SHP77 treated with DMSO at 0.1 percent for 48 hours (cell line): ENCODE measurements at regions not wholly inside any gene's neighbourhood (a gene's known extent, or its start where the extent isn't known, plus 50 kb on each side); places are given as distances from the start of the nearest gene placed in this dataset.

Experiments
- DNase-seq: peaks from one replicate; lab custom pipeline; 2025; lab: John Stamatoyannopoulos, UW

DNA sequence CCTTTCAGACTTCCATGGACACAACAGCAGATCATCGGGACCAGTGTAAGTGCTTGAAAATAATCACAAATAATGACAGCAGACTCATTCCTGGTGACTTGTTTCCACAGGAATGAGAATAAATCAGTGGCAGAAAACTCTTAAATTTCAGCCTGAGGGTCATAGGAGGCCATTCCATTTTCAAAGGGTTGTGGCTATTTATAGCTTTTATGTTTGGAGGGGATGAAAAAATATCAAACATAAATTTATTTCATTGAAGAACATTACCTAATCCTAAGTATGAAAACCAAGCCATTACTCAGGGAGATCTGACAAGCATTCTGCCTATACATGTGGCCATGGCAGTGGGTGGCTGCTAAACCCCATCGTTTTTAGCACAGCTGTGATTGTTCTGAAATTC, 173.6 kb upstream of the CNR1 start:
- no peak for DNase-seq

DNA sequence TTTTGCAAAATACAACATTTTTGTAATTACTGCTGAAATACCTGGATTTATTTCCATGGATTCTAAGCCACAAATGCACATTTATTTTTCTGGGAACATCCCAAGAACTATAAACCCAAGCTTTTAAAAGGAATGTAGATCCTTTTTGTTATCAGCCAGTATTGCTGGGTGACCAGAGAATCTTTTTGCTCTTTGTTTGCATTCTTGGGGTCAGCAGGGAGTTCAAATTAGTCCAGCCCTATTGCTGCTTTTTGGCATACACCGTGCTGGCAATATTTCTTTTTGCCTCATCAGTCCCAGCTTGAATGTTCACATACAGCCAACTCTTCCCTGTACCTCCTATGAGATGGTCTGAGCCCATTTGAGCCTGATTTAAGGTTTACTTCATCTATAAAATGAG, 155.2 kb upstream of the CNR1 start:
- no peak for DNase-seq

DNA sequence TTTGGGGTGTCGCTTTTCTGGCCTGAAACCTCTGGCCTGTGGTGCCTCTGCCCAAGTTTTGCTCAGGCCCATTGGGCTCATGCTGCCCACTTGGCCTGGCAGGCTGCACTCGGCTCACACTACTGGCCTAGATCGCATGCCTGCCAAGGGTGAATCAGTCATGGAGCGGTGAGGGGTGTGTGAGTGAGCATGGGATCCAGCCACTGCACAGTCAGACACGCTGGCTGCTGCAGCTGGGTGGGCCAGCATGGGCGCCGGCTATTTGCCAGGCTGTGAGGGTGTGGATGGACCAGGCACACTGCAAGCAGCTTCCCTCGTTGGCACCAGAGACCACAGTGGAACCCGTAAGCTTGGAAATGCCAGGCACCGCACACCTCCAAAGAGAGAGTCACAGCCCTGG, 145.4 kb upstream of the CNR1 start:
- no peak for DNase-seq

DNA sequence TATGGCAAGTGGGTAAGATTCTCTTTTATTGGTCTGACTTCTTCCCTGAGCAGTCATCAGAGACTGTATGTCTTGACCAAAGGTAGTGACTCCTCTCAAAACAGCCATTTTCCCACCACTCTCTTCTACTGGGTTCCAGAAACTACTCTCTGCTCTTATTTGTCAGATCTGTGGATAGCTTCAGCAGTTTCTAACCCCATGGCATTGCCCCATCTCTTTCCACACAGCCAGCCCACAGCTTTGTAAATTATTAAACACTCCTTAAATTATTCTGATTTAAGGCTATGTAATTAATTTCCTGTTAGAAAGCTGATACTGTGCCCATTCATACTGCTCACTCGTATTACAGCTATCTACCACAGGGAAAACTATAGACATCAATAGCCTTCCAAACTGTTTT, 138.4 kb upstream of the CNR1 start:
- DNase-seq: no peak

DNA sequence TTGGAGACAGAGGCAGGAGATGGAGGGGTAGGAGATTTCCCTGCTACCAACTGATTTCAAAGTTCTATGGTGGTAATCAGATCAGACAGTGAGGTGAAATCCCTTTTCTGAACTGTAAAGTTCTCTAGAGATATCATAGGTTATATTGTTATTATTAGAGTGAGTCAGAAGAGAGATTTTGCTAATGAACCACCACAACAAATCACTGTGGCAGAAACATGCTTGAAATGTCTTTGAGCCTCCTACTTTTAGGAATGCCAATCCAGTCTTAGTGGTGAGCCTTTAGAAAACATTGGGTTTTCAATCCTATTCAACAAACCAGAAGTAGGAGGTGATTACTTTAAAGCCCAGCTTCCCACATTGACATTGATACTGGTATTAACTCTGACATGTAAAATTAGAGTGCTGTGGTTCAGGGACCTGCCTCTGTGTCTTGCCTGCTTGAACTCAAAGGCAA, 136.7 kb upstream of the CNR1 start:
- DNase-seq: no peak

- no peak for DNase-seq
Observed at GRCh38 chr6:88301888-88302768, 136.0 kb upstream of the CNR1 start.

- no peak for DNase-seq
Observed at GRCh38 chr6:88301256-88301655, 135.1 kb upstream of the CNR1 start.

DNA sequence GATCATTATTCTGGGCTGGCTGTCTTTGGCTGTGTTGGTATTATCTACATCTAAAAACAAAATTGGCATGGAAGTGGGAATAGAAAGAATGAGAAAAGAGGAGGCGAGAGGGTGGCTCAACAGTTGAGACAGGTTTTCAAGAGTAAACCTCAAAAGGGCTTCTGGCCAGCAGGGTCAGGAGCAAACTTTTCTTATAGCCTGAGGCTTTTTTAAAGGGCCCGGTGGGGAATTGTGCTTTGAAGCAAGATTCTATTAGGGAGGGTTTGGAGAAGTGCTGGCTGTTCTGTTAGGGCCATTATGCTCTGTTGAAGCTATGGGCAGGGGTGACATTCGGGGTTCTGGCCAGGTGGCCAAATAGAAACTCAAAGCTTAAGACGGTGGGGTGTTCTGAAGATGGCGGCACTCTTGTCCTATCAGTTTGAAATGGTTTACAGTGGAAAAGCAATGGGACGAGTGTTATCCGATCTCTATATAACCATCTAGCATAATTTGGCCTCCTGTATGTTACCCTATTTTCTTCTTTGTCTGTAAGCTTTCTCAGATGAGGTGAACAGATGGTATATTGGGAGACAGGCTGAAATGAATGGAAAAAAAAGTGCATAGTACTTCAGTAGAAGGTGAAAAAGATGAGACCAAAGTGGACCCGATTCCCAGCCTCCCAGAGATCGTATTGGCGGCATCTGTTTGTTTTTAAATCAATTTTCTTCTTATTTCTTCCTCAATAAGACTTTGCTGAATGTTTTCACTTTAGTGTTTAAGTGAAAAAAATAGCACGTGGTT, 132.1 kb upstream of the CNR1 start:
- DNase-seq: no peak

GRCh38 chr6:88296694-88297093, 130.5 kb upstream of the CNR1 start:
- no peak for DNase-seq

DNA sequence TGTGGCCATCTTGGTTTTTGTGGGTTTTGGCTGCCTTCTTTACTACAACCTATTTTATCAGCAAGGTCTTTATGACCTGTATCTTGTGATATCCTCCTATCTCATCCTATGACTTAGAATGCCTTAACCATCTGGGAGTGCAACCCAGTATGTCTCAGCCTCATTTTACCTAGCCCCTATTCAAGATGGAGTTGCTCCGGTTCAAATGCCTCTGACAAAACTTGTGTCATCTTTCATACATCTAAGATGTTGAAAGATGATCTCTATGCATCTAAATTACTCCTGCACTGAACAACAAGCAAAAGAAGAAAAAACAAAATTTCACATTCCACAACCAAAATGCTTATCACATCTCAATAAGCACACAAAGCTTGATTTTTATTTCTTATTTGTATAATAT, 129.5 kb upstream of the CNR1 start:
- DNase-seq: no peak

GRCh38 chr6:88294702-88295101, 128.6 kb upstream of the CNR1 start:
- DNase-seq: no peak

DNA sequence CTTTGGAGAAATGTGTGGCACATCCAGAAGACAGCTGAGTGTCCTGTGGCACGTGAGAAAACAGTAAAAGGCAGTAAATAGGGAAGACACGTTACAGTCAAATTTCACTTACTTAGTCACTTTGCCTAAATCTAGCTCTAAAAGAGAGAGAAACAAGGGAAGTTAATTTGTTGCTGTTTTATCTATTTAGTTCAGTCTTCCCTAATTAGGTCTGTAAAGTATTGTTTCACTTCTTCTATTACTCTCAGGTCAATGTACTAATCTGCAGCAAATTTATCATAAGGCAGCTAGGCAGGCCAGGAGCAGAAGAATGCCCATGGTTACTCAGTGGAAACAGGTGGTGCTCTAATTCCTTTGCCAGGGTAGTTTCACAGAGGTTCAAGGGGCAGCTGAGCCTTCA, 124.3 kb upstream of the CNR1 start:
- DNase-seq: no peak

DNA sequence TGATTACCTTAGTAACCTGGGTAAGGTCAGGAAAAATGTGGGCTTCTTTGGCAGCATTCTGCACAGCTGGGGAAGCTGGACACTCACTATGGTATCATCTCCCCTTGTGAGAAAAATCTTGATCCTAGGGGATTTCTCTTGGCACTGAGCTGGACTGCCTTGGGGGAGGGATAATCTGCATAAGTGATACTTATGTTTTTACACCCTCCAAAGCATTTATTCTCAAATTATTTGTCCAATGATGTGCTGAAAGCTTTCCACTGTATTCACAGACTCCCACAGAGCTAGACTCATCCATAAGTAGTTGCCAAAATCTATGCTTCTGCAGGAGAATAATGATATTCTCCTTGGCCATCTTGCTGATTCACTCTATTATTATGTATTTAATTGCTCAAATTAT, 121.5 kb upstream of the CNR1 start:
- DNase-seq: no peak

- no peak for DNase-seq
Observed at GRCh38 chr6:88276331-88276730, 110.2 kb upstream of the CNR1 start.

DNA sequence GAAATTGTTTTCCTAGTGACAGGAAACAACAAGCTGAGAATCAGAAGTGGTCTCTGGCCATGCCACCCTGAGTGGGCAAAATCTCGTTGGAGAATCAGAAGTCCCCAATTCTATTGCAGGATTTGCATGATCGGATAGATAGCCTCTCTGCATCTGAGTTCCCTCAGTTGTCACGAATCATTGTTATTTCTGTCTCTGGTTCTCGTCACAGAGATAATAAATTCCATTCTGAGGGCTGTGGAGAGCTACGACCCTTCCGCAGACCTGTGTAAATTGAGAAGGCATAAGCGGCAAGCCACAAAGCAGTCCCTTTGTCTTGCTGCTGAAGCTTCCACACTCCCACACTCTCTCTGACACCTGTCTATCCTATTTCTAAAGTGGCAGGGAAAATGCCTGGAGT, 102.4 kb upstream of the CNR1 start:
- peak; percentile 30 for DNase-seq

DNA sequence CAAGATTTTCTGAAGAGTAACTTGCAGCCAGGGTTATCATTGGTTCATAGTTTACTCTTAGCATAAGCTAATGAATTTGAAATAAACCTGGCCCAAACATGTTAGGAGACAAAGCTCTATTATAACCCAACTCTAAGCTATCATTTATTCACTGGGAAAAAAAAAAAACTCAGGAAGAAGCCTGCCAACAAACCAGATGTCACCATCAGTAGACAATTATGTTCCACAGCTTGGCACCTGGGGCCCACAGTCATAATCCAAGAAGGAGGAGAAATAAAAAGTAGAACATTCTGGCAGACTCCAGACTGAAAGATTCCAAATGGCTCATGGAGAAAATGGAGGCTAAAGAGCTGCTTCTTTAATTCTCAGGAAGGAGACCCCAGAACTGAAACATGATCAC, 100.0 kb upstream of the CNR1 start:
- no peak for DNase-seq

DNA sequence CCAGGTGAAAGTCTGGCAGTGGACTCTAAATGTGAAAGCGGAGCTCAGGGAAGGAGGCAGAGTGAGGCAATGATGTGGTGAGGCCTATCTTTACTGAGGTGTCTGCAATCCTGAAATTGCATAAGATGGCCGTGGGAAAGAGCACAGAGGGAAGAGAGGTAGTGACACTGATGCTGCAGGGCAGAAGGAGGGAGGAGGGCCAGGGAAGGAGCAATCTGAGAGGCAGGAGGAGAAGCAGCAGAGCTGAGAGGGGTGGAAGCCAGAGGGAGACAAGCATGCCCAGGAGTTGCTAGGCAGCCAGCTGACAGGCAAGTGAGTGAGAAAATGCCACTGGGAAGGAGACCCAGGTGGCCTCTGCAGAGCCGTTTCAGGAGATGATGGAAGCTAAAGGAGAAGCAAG, 97.4 kb upstream of the CNR1 start:
- no peak for DNase-seq

DNA sequence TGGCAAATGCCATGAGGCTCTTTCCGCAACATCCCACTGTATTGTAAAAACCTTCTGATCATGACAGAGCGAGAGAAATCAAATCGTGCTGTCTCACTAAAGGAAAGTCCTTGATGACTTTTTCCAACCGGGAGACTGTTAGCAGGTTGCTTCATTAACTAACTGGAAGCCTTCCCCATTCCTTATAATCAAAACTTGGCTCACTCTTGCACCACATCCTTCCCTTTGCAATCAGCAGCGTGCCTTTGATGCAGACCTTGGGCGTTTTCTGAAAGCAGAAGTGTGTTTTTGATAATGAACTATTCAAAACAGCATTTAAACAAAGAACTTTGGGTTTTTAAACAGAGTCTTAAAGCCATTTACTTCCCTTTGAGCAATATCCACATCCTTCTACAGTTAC, 96.2 kb upstream of the CNR1 start:
- no peak for DNase-seq

DNA sequence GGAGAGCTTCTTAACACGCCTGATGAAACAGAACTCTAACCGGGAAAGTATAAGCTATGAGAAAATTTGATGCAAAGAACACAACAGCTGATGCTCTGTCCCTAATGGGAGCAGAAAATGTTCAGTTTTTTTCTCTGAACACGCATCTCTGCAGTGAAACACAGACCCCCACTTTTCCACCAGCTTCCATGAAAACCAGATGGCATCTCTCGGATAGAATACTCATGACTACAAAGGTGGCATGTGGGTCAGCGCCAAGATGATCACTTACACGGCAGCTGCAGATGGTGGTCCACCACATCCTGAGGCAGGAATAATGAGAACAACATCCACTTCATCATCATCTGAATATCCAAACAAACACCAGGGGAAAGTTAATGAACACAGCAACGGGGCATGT, 85.2 kb upstream of the CNR1 start:
- no peak for DNase-seq

DNA sequence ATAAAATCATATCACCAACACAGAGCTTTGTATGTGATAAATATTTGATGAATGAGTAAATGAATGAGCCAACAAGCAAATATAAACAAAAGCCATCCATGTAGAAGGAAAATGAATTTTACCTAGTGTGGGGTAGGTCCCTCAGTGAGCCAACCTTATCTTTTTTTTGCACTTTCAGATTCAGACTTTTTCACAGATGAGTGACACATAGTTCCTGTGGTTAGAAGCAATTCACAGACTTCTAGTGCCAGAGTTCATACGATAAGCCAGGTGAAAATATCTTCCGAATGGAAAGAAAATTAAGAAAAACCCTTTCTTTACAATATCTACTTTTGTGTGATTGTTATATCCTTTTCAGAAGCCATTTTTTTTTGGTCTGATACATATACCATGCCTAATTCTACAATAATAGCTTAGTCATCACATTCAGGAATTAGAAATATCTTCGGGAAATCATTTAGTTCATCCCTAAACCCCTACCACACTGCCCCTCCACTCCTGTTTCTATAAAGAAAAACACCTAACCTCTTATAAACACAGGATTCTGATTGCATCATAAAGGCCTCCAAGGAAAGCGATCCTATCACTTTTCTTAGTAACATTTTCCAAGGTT, 82.7 kb upstream of the CNR1 start:
- no peak for DNase-seq

DNA sequence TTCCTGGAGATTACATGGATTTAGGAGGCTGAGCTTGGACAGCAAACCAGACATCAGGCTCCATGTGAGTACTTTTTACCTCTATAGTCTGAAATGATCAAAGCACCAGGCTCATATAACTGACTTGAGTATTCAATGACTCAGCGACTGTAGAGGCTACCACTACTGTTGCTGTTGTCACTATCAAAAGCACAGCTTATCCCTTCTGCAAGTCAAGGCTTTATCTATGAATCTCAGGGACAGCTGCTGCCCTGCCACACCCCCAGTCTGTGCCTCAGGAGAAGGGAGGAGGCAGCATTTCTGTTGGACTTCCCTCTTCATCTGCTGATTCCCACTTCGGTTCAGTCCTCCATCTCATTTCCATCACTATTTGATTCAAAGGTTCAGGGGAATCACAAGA, 80.5 kb upstream of the CNR1 start:
- DNase-seq: no peak

DNA sequence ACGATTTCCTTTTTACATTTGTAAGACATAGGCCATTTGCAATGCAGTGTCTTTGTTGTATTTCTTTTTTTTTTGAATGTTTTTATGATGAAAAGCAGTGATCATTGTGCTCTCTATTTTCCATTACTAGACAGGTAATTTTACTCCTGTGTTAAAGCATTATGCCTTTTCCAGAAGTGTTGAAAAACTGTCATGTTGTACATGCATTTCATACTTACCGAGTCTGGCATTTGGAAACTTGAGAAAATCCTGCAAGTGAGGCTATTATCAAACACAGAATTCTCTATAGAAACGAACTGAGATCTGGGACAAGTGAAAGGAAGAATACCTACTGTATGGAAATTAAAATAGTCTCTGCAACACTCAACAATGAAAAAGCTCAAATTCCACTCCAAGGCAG, 78.6 kb upstream of the CNR1 start:
- no peak for DNase-seq

DNA sequence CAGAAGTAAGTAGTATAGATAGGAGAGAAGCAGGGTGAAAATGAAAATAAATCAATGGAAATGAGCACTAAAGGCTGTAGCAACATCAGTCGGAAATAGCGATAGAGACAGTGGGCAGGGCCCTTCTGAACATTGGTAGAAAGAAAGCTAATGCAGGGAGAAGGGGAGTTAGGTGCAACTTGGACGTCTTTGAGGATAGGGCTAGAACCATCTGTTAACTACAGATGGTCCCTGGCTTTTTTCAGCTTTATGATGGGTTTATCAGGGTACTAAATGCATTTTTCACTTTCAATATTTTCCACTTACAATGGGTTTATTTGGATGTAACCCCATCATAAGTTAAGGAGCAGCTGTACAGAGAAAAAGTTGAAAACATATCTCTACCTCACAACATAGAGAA, 72.8 kb upstream of the CNR1 start:
- DNase-seq: no peak
